ENCODE measurements at regions not wholly inside any gene's neighbourhood (a gene's known extent, or its start where the extent isn't known, plus 50 kb on each side); places are given as distances from the start of the nearest gene placed in this dataset.

GRCh38 chr6:141050471-141050870, 1082.3 kb upstream of the GJE1 start:
- no peak for TF ChIP-seq CTCF (conservative IDR thresholded peaks at IDR 0.05; ENCODE audit: low read depth, low read length)
- TF ChIP-seq EZH2 (IDR thresholded peaks at IDR 0.05; ENCODE audit: borderline replicate concordance, low read depth, low read length, poor library complexity, severe bottlenecking) = no peak

Data from A673 (cell line).